DOHH2 (cell line): ENCODE measurements at regions not wholly inside any gene's neighbourhood (a gene's known extent, or its start where the extent isn't known, plus 50 kb on each side); places are given as distances from the start of the nearest gene placed in this dataset.

ENCODE experiments used
- EZH2phosphoT487 ChIP-seq: fragments of 200-600 bp; sonication (generic); IDR thresholded peaks from 2 replicates; pipeline ENCODE4 v1.6.1; 2017; ENCODE audit warnings: borderline replicate concordance, mild to moderate bottlenecking, antibody characterized with exemption, low read length, moderate library complexity, mixed read lengths
- TF ChIP-seq, protein P1 (sequence below): fragments of 200-600 bp; sonication (generic); IDR thresholded peaks from one replicate; pipeline ENCODE4 v1.5.1; 2014; ENCODE audit warnings: antibody characterized with exemption, mild to moderate bottlenecking, low read depth, low read length; ENCODE audit not compliant: poor library complexity, severe bottlenecking

DNA sequence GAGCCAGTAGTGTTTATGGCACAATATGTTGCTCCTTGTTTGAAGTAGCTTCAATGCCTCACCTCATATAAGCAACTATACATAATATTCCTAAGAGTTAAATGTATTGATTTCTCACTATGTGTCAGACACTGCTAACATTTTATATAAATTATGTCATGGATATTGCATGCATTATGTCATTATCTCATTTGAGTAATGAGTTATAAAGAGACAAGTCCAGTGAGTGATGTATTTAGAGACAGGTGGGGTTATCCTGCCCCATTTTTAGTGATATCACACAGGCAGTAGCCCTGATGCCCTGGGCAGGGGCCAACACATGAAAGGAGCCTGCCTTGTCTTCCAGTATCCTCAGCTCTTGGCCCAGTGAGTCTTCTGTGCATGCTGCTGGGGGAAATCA is 247.0 kb upstream of the SESN3 start:
- TF ChIP-seq, protein P1, sequence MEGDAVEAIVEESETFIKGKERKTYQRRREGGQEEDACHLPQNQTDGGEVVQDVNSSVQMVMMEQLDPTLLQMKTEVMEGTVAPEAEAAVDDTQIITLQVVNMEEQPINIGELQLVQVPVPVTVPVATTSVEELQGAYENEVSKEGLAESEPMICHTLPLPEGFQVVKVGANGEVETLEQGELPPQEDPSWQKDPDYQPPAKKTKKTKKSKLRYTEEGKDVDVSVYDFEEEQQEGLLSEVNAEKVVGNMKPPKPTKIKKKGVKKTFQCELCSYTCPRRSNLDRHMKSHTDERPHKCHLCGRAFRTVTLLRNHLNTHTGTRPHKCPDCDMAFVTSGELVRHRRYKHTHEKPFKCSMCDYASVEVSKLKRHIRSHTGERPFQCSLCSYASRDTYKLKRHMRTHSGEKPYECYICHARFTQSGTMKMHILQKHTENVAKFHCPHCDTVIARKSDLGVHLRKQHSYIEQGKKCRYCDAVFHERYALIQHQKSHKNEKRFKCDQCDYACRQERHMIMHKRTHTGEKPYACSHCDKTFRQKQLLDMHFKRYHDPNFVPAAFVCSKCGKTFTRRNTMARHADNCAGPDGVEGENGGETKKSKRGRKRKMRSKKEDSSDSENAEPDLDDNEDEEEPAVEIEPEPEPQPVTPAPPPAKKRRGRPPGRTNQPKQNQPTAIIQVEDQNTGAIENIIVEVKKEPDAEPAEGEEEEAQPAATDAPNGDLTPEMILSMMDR, result no peak
- TF ChIP-seq EZH2phosphoT487, result no peak
